NCI-H1694 (cell line): ENCODE measurements at regions not wholly inside any gene's neighbourhood (a gene's known extent, or its start where the extent isn't known, plus 50 kb on each side); places are given as distances from the start of the nearest gene placed in this dataset.

ENCODE experiments used
- DNase-seq: peaks from one replicate; lab custom pipeline; 2025; lab: John Stamatoyannopoulos, UW

DNA sequence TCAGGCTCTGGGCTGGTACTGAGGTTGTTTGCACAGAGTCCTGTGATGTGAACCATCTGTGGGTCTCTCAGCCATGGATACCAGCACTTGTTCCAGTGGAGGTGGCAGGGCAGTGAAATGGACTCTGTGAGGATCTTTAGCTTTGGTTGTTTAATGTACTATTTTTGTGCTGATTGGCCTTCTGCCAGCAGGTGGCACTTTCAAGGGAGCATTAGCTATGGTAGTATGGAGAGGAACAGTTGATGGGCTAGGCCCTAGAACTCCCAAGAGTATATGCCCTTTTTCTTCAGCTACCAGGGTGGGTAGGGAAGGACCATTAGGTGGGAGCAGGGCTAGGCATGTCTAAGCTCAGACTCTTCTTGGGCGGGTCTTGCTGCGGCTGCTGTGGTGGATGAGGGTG lies 257.0 kb upstream of the GYPC start:
- no peak for DNase-seq

DNA sequence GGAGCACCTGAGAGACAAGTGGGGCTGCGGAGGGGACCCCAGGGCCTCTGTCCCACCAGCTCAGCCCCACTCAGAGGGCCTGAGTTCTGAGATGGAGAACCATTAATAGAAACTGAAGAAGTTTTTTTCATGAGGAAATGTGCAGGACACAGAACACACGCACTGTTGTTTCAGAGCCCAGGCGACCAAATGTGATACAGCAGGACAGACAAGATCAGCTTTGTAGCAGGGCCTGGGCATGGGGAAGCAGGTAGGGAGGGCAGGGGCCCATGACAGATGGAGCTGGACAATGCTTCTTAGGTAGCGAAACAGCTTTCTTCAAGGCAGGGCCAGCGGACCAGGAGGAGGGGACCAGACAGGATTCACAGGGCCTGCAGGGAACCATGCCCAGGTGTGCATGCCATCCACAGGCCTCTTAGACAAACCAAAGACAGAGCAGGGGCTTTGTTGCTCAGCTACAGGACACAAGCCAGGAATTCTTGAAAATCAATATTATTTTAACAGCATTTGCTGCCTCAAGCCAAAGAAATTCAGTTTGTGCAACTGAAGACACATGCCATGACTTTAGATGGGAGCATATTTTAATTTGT lies 252.8 kb upstream of the GYPC start:
- no peak for DNase-seq

DNA sequence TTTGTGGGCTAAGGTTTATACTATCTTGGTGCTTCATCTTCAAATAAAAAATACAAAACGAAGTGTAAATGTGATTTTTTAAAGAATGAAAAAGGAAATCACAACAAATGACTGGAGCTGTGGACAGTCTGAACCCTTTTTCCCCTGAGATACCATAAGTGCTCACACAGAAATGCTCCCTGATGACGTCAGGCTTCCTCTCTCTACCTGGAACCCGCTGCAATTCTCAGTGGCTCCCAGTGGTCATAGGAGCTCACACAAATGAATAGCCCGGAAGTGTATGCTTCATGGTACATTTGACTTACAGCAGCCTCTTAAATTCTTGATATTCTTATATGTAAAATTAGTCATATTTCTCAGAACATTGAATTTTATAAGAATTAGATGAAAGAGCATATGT lies 249.7 kb upstream of the GYPC start:
- no peak for DNase-seq

DNA sequence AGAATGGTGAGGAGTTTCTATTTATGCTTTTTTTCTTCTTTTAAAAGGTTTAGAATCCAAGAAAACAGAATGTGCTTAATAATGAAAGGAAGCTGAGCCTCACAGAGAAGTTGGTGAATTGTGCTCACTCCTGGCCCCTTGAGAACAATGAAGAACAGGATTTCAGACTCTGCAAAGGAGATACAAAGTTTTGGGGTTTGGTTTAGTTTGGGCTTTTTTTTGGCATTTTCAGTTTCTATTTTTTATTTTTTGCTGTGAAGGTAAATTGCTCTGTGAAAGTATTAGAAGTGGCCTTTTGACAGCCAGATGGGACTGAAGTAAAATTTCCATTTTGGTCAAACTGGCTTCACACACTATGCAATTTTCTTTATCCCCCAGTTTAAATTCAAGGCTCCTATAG lies 247.3 kb upstream of the GYPC start:
- DNase-seq, result no peak

DNA sequence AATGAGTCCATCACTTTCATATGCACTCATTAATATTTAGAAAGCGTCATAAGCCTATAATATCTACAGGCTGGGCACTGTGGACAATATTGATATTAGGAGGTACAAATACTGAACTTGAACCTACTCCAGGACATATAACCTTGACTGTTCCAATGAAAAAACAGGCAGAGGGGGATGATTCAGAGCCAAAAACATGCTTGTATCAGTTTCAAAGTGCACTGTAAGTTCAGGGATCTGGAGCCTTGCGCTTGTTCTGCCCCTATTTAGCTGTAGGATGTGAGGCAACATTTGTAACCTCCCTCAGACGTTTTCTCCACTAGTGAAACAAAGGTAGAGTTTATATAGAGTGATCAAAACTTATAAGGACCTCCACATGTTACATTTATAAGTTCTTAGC lies 246.1 kb upstream of the GYPC start:
- DNase-seq, result no peak

DNA sequence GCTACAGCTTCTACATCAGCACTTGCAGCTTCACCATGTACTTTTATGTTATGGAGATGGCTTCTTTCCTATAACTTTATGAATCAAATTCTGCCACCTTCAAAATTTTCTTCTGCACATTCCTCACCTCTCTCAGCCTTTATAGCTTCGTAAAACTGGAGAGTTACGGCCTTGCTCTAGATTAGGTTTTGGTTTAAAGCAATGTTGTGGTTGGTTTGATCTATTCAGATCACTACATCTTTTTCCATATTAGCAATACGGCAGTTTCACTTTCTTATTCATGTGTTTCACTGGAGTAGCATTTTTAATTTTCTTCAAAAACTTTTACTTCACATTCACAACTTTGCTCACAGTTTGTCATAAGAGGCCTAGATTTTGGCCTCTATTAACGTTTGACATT lies 242.9 kb upstream of the GYPC start:
- no peak for DNase-seq

DNA sequence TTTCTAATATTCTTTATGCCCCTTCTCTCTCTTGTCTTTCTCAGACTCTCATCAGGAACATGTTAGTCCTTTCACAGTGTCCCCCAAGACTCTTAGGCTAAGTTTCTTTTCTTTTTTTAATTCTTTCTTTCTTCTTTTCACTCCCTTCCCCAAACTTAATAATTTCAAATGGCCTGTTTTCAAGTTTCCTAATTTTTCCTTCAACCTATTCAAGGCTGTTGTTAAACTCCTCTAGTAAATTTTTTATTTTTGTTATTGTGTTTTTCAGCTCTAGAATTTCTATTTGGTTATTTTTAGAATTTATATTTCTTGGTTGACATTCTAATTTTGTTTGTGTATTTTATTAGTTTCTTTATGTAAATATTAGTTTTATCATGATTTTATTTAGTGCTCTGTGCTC lies 236.6 kb upstream of the GYPC start:
- no peak for DNase-seq

DNA sequence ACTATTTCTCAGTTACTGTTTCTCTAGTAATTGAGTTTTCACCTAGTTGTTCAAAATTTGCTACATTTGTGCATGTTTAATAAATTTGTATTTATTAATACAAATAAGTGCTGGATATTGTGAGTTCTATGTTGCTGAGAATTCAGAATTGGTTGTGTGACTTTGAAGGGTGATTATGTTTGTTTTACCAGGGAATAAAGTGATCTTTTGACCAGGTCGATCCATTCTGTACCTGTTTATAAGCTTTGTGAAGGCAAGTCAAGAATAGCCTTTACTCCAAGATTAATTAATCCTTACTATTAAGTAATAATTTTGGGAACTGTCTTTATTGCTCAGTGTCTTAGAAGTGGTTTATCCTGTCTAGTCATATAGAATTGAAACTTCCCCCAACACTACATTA lies 230.0 kb upstream of the GYPC start:
- no peak for DNase-seq

DNA sequence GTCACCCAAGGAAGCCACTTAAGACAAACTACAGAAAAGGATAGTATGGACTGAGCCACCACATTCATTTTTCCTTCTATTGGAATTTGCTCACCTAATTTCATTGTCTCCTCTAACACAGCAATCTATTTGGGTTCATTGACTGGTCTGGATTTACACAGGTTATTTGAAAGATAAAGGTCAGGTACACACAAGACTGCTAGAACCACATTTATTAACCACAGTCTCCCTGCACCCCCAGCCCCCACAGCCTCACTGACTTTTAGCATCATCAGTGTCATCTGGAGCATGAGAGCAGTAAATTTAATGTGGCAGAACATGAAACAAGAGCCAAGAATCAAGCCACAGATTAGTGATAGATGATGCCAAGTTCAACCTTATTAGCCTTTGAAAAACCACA lies 226.9 kb upstream of the GYPC start:
- no peak for DNase-seq

DNA sequence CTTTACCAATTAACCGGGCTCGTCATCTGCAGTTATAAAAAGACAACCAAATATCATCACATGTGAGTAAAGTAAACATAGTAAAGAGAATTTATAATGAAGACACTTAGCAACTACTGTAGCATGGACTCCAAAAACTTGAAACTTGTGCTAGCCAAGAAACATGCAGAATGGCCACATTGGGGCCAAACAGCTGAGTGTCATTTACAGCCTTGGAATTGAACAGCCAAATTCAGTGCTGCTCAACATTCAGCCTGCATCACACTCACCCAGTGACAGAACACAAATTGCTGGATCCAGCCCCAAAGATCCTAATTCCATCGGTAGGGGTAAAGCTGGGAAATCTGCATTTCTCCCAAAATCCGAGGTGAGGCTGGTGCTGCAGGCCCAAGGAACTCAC lies 224.8 kb upstream of the GYPC start:
- no peak for DNase-seq

DNA sequence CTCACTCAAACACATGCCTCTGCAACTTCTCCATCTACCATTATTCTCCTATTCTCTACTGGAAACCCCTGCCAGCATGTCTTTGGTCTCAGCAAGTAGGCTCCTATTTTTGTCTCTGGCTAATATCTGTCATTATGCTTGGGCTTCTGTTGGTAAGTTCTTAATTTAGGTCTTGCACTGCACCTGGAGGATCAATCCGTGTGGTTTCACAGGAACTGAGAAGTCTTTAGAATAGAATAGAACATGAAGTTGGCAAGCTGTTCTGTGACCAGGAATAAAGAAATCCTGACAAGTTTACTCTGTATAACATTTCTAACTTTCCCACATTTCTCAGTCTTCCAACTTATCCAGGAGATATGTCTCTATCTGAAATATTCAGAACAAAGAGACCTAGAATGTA lies 219.5 kb upstream of the GYPC start:
- no peak for DNase-seq

DNA sequence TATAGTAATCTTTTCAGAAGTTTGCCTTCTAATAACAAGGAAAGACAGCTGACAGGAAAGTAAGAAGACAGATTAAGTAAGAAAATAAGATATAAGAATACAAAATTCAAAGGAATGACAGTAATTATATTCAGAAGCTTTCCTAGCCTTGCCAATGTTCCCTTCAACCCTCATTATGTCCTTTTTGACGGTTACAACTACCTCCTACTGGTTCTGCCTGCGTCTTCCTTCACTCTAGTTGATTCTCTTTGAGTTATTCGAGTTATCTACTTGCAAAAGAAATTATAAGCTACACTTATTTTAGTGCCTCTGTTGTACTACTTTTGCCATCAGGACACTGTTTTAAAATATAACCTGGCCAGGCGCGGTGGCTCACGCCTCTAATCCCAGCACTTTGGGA lies 218.9 kb upstream of the GYPC start:
- DNase-seq, result no peak

DNA sequence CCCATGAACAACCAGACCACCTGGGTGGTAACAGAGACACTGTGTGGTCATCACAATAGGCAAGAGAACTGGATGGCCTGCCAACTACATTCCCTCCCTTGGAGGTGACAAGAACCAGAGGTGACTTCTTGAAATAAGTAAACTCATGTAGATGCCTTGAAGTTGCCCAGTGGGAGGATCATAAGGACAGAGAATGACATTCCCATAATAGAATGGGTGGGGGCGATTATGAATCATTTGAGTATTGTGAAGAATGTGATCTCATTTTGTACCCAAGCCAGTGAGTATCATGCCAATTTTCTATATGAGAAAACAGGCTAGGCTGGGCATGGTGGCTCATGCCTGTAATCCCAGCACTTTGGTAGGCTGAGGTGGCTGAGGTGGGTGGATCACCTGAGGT lies 211.4 kb upstream of the GYPC start:
- DNase-seq, result no peak

DNA sequence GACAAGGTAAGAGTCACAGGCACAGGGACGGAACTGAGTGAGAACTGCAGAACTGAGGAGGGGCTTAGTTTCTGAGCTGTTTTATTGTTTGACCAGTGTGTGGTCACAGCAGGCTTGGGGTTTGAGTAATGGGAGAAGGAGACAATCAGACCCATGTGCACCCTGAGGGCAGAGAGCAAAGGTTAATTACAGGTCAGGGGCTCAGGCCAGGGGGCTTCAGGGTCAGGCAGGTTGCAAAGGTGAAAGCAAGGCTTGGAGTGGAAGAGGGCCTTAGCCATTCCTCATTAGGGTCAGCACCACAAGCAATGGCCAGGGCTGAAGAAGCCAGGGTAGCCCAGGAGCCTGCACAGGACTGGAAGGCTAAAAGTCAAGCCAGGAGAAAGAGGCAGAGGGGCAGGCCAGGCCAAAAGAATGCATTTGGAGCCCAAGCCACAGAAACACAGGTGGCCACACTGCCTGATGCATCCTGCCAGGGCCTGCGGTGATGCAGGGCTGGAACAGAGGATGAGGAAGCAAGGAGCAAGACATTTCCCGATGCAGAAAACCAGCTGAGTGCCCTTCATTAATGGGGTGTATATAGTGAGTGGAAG lies 209.8 kb upstream of the GYPC start:
- no peak for DNase-seq

DNA sequence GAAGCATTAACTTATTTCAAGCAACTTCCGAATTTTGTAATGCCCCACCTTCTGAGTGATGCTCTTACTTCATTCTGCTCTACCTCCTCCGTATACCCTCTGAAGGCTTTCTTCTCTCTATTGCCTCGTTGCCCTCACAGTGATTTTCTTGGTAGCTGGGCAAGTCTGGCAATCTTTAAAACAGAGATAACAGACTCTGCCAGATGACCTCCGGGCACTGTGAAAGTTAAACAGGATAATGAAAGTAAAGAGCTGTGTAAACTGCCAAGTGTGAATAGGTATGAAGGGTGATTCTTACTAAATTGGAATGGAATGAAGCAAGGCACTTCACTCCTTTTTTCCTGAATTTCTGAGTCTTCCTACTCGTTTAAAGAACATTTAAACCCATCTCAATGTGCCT lies 207.3 kb upstream of the GYPC start:
- DNase-seq, result no peak

DNA sequence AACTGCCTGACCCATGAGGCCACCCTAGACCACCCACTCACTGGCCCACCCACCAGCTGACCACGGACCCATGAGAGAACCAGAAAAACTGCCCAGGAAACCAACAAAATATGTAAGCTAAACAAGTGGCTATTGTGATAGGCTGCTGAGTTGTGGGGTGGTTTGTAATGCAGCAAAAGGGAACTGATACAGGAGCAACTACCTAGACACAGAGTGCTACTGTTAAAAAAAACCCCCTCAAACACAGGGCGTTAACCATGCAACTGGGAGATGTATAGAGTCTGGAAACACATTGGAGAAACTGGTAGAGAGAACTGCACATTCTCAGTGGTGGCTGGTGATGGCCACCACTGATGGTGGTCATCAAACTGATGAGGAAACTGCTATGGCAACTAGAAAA lies 206.3 kb upstream of the GYPC start:
- no peak for DNase-seq

DNA sequence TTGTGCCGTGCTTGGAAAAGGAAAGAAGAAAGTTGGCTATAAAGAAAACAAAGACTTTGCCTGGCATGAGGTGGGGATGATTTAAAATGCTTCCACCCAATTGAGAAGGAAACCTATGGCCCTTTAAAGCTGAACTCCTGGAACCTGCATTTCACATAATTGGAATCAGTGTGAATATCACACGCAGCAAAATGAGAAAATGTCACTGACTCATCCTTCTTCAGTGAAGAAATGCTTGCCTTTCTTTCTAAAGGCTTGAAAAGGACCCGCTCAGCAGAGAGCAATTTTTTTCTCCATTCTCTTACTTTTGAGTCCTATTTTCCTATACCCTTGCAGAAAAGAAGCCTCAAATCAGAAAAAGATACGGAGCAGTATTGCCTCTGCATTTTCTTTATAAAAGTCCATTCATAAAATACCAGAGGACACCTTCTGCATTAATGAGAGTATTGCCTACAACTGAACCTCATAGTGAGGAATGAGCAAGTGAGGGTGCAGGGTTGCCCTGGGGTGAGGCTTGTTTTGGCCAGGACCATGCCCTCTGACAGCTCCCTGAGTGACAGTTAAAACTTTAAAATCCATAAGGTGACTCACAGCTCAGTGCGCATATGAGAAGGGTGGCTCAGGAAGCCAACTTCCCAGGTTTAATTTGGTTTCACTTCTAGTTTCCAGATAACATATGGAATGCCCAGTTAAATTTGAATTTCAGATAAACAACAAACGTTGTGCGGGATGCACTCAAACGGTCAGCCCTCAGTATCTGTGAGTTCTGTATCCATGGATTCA lies 191.9 kb upstream of the GYPC start:
- no peak for DNase-seq

DNA sequence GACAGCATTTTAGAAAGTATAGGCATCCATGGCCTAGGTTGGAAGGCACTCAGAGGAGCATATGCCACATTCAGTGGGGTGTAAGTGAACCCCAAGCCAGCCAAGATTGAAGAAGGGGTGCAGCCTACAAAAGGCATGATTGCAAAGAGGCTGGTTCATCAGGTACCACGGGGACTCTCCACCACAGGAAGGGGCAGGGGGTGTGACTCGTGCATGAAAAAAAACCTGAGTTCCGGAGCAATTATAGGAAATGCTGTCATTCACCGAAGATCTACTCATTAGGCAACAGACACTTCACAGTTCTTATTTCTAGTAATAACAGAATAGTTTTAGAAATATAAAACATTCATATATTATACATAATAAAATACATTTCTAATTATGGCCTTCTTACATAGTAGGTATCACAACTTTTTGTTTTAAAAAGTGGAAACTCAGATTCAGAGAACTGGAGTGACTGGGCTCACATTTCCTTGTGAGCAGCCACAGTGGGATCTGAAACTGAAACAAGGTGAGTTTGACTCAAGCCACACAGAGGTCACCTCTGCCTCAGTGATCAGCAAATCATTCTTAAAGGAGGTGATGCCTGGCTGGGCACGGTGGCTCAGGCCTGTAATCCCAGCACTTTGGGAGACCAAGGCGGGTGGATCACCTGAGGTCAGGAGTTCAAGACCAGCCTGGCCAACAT lies 188.4 kb upstream of the GYPC start:
- DNase-seq, result no peak

DNA sequence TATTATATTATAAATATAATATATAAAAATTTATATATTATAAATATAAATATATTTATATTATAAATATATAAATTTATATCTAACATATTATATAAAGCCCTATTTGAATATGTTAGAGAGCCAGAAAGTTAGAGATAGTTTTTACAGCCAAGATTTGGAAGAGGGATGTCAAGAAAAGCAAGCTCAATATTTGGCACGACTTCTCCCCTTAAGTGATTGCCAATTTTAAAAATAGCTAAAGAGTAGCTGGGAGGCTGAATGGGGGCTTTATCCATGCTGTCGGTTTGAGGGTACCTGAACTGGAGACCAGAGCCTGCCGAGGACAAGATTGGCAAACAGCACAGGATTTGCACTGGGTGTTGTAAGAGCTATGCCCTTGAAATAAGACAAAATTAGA lies 180.9 kb upstream of the GYPC start:
- DNase-seq, result no peak

DNA sequence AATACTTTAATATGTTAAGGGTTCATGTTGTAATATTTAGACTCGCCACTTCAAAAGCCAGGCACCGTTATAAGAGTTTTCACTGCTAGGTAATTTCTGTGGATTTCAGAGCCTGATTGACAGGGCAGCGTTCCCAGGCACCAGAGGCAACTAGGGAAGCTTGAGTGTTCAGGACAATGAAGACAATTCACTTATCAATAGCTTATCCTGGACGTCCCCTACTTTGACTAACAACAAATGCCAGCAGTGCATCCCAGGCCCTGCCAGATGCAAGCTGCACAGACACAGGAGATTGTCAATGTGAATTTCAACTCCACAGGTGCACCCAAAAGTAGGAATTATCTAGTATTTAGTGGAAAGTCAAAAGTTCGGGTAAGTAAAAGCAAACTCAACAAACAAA lies 179.3 kb upstream of the GYPC start:
- no peak for DNase-seq

DNA sequence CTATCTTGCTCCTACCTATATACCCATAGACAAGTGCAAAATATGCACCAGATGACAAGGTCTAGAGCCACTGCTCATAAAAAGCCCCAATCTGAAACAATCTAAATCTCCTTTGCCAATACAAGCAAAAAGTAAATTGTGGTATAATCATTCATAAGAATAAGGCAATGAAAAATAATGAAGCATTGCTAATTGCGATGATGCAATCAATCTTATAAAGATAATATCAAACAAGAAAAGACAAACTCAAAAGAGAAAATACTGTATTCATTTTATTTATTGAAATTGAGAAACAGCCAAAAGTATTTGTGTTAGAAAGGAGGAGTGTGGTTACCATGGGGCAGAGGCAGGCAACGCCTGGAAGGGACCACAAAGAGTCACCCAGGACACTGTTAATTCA lies 175.9 kb upstream of the GYPC start:
- no peak for DNase-seq

DNA sequence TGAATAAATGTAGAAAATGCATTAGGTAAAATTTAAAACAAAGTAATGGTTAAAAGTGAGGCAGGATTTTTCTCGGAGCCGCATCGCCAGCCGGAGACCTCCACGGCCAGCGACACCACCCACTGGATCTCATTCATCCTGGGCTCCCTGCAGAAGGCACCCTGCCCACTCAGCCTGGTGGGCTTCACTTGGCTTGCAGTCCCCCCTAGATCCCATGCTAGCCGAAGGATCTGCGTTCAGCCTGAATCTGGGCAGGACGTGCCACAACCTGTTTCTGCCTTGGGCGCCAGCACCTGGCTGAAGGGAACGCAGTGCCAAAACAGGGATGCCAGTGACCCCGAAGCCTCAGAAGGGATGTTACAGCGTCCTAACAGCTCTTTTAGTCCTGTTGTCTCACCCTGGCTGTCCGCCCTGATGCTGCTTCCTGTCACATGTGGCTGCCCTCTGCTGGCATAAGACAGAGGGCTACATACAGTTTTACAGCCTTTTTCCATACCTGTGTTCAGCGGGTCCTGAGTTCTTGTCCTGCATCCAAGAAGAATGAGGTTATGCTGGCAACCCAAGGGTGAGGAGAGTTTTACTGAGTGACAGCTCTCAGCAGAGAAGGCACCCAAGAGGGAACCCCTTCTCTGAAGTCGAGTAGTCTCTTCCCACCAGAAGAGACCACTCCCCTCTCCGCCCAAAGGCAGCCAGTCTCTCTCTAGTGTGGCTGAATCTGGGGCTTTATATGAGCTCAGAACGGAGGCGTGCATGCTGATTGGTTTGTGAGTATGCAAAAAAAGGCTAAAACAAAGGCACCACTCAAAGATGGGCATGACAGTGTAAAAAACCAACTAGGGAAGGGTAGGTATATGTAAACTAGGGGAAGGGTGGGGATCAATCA lies 173.1 kb upstream of the GYPC start:
- no peak for DNase-seq
